HG03460 (cell line): ENCODE measurements at regions not wholly inside any gene's neighbourhood (a gene's known extent, or its start where the extent isn't known, plus 50 kb on each side); places are given as distances from the start of the nearest gene placed in this dataset.
"Not testable (repeated sequence)": the region's sequence is repeated elsewhere in the genome, so short reads cannot be mapped to it uniquely, and the experiment has no call there.

Source experiments
- ATAC-seq: cut with Tn5 transposase; IDR thresholded peaks from one replicate; pipeline ENCODE4 v1.9.1; 2021; ENCODE audit not compliant: unreplicated experiment

DNA sequence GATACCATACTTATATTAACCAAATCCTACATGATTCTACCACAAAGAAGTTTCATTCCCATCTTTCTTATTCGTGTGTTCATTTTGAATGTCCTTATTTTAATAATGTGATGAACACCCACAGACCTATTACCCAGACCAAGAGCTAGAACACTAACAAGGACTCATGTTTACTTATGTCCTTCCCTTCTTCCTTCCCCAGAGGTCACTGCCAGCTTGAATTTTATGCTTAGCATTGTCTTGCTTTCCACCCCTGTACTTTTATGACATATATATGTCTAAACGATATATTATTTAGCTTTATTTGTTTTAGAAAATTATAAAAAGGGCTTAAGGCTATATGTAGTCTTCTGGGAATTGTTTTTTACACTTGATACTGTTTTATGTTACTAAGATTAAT, 238.6 kb downstream of the LRIG3 start:
- ATAC-seq, result no peak

DNA sequence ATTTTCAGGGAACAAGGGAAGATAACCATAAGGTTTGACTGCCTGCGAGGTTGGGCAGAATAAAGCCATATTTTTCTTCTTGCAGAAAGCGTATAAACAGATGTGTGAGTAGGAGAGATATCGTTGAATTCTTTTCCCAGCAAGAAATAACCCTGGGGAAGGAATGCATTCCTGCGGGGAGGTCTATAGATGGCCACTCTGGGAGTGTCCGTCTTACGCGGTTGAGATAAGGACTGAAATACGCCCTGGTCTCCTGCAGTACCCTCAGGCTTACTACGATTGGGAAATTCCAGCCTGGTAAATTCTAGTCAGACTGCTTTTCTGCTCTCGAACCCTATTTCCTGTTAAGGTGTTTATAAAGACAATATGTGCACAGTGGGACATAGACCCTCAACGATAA, 225.0 kb downstream of the LRIG3 start:
- ATAC-seq, result no peak

DNA sequence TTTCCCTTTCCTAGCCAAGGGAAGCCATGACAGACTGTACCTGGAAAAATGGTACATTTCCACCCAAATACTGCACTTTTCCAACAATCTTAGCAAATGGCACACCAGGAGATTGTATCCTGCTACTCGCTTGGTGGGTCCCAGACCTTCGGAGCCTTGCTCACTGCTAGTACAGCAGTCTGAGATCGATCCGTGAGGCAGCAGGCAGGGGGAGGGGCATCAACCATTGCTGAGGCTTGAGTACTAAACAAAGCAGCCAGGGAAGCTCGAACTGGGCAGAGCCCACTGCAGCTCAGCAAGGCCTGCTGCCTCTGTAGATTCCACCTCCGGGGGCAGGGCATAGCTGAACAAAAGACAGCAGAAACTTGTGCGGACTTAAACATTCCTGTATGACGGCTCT, 218.8 kb downstream of the LRIG3 start:
- no peak for ATAC-seq

GRCh38 chr12:58703866-58704265, 216.4 kb downstream of the LRIG3 start:
- no peak for ATAC-seq

- ATAC-seq, result not testable (repeated sequence)
These were observed 215.5 kb downstream of the LRIG3 start for GRCh38 chr12:58704770-58705169.

DNA sequence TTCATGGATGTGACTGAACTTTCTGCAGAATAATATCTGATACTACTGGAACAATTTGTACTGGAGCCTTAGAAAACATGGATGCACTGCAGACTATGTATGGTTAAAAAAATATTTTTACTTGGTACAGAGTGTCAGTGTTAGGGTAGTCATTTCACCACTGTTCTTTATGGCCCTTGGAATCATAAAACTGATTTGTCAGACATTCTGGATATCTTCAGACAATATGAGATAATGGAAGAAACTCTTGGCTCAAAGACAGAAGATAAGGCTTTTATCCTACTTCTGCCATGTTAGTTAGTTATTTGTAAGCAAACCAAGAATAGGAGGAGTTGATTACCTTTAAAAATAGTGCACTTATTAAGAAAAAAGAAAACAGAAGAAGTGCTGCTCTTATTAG, 209.4 kb downstream of the LRIG3 start:
- ATAC-seq, result no peak

DNA sequence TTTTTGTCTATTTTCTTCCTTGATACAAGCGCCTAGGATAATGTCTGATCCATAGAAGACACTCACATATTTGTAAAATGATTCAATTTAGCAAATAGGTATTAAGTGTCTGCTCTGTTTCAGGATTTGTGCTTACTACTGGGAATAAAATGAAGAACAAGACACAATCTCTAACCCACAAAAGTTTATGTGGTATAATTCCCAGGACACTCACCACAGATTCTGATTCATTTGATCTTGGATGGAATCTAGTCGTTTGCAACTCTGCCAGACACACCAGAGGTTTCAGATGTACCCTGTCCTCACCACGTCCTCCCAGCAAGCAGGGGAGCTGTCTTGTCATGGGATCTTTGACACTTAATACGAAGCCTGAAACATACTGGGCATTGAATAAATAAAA, 208.3 kb downstream of the LRIG3 start:
- ATAC-seq, result no peak

DNA sequence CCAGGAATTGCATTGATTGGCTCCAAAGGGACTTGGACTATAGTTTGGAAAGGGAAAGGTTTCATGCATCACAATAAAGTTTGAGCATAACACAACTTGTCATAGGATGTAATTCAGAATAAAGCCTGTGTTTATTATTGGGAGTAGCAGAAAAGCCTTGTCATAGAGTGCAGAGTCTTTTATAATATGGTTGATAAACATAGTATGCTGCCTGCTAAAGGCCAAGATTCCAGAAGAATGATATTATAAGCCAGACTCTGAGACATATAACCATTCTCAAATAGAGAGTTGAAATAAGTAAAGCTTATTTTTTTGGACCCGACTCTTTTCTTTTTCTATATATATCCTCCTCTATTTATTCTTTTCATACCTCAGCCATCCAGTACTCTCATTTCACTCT, 207.3 kb downstream of the LRIG3 start:
- ATAC-seq, result no peak

DNA sequence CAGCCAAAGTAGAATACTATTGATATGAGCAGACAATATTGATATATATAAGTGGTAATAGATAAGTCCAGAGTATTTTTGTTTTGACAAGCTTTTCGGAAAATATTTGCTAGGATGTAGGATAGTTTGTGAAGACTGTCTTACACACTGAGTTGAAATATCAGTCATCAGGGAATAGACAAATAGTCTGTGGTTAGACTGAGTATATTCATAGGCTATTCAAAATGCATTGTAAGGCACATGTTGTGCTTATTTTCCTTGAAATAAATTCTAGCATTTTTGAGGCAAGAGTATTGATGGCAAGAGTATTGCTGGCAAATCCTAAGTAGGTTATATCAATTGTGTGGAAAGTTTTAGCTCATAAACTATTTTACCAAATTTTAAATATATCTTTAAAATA, 201.1 kb downstream of the LRIG3 start:
- no peak for ATAC-seq

- no peak for ATAC-seq
These were observed 199.9 kb downstream of the LRIG3 start for GRCh38 chr12:58720421-58720820.

DNA sequence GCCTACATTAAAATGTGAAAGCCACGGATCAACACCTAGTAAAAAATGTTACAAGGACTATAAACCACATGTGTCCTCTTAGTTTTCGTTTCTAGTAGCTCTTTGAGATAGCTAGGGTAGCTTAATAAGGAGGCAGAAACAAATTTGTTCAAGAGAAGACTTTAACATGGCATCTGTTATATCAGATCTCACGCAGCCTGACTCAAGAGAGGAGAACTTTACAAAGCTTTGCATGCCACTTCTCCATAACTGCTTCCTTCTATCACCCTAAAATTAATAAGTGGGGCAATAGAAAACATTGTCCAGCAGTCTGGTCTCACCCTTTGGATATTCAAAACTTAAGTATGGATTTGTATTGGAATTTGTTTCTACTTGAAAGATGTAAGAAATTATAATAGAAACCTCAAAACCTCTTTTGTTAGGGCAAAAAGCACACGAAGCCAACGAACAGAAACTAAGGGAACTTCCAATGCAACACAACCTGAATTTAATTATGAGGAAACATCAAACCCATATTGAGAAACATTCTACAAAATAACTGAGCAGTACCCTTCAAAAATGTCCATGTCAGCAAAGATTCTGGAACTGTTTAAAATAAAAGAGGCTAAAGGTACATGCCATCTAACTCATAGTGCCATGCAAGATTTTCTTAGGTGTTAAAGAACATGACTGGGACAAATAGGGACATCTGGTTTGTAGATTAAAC, 194.8 kb downstream of the LRIG3 start:
- ATAC-seq, result no peak

DNA sequence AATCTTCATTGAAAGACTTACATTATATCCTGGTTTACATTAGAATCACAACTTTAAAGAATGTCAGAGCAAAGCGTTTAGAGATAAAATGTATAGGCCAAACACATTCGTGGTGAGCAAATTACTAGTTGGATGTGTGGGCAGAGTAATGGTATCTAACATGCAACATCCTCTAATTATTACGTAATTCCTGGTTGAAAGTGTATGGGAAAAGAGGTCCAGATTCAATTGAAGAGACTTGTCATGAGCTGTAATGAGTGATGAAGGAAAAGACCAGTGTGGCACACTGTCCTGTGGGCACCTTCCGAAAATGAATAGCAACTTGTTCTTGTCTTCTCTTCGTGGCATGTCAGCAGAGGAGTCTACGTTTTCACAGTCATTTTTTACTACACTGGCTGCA, 192.8 kb downstream of the LRIG3 start:
- ATAC-seq, result no peak

DNA sequence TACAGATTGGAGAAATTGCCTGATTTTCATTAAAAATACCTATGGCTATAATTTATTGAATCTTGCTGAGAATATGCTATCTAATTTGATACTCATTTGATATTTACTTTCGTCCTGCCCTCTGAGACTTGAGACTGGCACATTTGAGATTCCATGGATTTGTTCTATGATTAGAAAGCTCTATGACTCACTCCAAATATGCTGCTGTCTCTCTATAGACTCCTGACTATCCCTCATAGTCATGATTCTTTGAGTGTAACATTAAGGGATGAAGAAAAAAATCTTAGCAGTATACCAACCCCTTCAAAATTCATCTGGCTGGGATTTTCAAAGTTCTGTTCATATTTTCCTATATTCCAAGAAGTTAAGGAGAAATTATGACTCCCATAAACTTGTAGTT, 191.9 kb downstream of the LRIG3 start:
- no peak for ATAC-seq

- ATAC-seq, result no peak
These were observed 189.2 kb downstream of the LRIG3 start for GRCh38 chr12:58731096-58731495.

DNA sequence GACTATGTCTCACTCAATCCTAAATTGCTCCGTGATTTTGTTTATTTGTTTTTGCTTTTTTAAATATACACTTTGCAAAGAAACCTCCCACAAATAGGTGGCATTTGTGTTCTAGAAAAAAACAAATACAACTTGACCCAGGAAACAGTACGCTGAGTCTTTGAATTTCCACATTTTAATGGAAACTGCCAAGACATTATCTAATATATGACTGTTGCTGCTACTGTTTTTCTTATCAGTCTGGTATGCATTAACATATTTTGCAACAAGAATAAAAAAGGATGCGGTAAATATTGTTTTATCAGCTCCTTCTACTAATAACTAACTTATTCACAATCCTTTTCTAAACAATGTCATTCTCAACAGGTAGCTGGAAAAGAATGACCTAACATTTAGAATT, 187.4 kb downstream of the LRIG3 start:
- no peak for ATAC-seq

DNA sequence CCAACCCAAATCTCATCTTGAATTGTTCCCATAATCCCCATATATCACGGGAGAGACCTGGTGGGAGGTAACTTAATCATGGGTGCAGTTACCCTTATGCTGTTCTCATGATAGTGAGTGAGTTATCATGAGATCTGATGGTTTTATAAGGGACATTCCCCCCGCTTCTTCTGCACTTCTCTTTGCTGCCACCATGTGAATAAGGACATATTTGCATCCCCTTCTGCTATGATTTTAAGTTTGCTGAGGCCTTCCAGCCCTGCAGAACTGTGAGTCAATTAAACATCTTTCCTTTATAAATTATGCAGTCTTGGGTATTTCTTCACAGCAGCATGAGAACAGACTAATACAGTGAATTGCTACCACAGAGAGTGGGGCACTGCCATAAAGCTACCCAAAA, 179.1 kb downstream of the LRIG3 start:
- ATAC-seq, result no peak

GRCh38 chr12:58745348-58746125, 174.8 kb downstream of the LRIG3 start:
- no peak for ATAC-seq

- ATAC-seq, result no peak
These were observed 172.8 kb downstream of the LRIG3 start for GRCh38 chr12:58747533-58747932.

DNA sequence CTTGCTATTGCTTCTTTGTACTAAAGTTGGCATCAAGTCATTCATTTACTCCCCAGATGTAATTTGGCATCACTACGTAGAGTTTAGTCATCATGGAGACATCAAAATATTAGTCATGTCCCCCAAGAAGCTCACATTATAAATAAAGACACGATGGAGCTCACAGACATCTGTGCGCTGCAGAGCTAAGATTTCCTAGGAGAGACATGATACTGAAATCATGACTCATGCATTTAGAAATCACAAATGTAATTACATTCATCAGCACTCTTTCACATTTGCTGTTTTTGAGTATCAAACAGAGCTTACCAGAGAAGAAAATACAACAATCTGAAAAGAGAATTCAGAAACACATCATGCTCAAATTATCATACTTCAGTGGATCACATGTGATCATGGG, 169.8 kb downstream of the LRIG3 start:
- ATAC-seq, result no peak

- no peak for ATAC-seq
These were observed 162.9 kb downstream of the LRIG3 start for GRCh38 chr12:58757422-58757821.

DNA sequence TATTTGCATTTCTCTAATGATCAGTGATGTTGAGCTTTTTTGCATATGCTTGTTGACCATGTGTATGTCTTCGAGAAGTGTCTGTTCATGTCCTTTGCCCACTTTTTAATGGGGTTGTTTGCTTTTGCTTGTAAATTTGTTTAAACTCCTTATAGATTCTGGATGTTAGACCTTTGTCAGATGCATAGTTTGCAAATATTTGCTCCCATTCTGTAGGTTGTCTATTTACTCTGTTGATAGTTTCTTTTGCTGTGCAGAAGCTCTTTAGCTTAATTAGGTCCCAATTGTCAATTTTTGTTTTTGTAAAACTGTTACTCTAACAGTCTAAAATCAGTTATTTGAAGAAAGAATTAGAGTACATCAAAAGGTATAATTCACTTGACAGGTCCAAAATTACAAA, 160.6 kb downstream of the LRIG3 start:
- ATAC-seq, result not testable (repeated sequence)

GRCh38 chr12:58761308-58761707, 159.0 kb downstream of the LRIG3 start:
- ATAC-seq, result no peak
